GM21786 (cell line): ENCODE measurements at regions not wholly inside any gene's neighbourhood (a gene's known extent, or its start where the extent isn't known, plus 50 kb on each side); places are given as distances from the start of the nearest gene placed in this dataset.

Experiments
- ATAC-seq: cut with Tn5 transposase; IDR thresholded peaks from one replicate; pipeline ENCODE4 v1.9.1; 2021; ENCODE audit not compliant: unreplicated experiment

GRCh38 chr6:105483492-105483891, 80.6 kb upstream of the PREP start:
- no peak for ATAC-seq

- ATAC-seq: no peak
Observed at GRCh38 chr6:105482921-105483320, 80.0 kb upstream of the PREP start.

GRCh38 chr6:105482227-105482844, 79.5 kb upstream of the PREP start:
- ATAC-seq: no peak

GRCh38 chr6:105476978-105477377, 74.1 kb upstream of the PREP start:
- no peak for ATAC-seq

GRCh38 chr6:105474234-105474633, 71.4 kb upstream of the PREP start:
- ATAC-seq: no peak

GRCh38 chr6:105469946-105470345, 67.1 kb upstream of the PREP start:
- no peak for ATAC-seq

- no peak for ATAC-seq
Observed at GRCh38 chr6:105468850-105469249, 66.0 kb upstream of the PREP start.

GRCh38 chr6:105460860-105461259, 58.0 kb upstream of the PREP start:
- ATAC-seq: no peak

- ATAC-seq: no peak
Observed at GRCh38 chr6:105459864-105460263, 57.0 kb upstream of the PREP start.

GRCh38 chr6:105459049-105459448, 56.2 kb upstream of the PREP start:
- peak; percentile 92 for ATAC-seq

GRCh38 chr6:105458551-105458950, 55.7 kb upstream of the PREP start:
- peak; percentile 45 for ATAC-seq

- no peak for ATAC-seq
Observed at GRCh38 chr6:105458084-105458483, 55.2 kb upstream of the PREP start.

- no peak for ATAC-seq
Observed at GRCh38 chr6:105453968-105454367, 51.1 kb upstream of the PREP start.

- peak; percentile 81 for ATAC-seq
Observed at GRCh38 chr6:105452924-105453756, 50.3 kb upstream of the PREP start.
